HCT116 (cell line): ENCODE measurements at regions not wholly inside any gene's neighbourhood (a gene's known extent, or its start where the extent isn't known, plus 50 kb on each side); places are given as distances from the start of the nearest gene placed in this dataset.

ENCODE experiments used
- ATAC-seq: fragments of 200-7000 bp; cut with Tn5 transposase; 2 replicates; pipeline ENCODE4 v1.9.1; 2020; ENCODE audit warnings: mild to moderate bottlenecking, moderate library complexity
- BruUV-seq: library from RNA; stranded (reverse); fragments of 400-500 nt; replicated peaks from 2 replicates; lab custom pipeline; 2021; lab: Mats Ljungman, UMichigan
- CTCF ChIA-PET: fragments of 300-600 bp; sonication (Branson Sonifier 250); formaldehyde crosslinking; loops from one replicate; lab custom pipeline; 2021; ENCODE audit warnings: antibody characterized with exemption; lab: Charles Lee
- POLR2A ChIA-PET: fragments of 300-600, 350-600 bp; sonication (Branson Sonifier 250); formaldehyde crosslinking; loops from one replicate; lab custom pipeline; 2021; ENCODE audit warnings: antibody characterized with exemption; lab: Charles Lee
- RAD21 ChIA-PET, 2 experiments: fragments of 300-600 bp; sonication (Branson Sonifier 250); formaldehyde crosslinking; loops; one replicate each; lab custom pipeline; 2023; ENCODE audit warnings: low total read pairs in 2 of 2; ENCODE audit not compliant: uncharacterized antibody in 2 of 2, unreplicated experiment in 2 of 2, low non-redundant PET in 1 of 2; lab: Charles Lee
- DNase-seq: peaks from one replicate; pipeline ENCODE4 v3.0.0-alpha.2; 2010; ENCODE audit warnings: low read depth, low spot score
- H2AFZ ChIP-seq: fragments of 200-600 bp; shearing (Covaris generic), sonication (generic); 2 replicates; pipeline ENCODE4 v1.6.1; 2017; ENCODE audit warnings: low read depth, mixed run types, mixed read lengths, antibody characterized with exemption, low read length; ENCODE audit not compliant: poor library complexity, severe bottlenecking
- H3K27ac ChIP-seq: 2 replicates; pipeline ENCODE4 v1.5.1; 2012; ENCODE audit warnings: low read depth, low read length
- H3K27me3 ChIP-seq: fragments of 200-600 bp; sonication (generic); 2 replicates; pipeline ENCODE4 v1.6.1; 2016; ENCODE audit warnings: mixed run types, low read length, mixed read lengths; ENCODE audit not compliant: insufficient read depth
- H3K36me3 ChIP-seq, 2 experiments: fragments of 200-500 bp in 1 of 2; fragments of 200-600 bp in 1 of 2; sonication (Bioruptor generic) in 1 of 2; sonication (generic) in 1 of 2; 2 replicates each; pipeline versions ENCODE4 v1.5.1 to v1.6.1; 2014 to 2016; ENCODE audit warnings: low read length in 2 of 2, inconsistent platforms in 1 of 2, mixed read lengths in 1 of 2, mixed run types in 1 of 2; ENCODE audit not compliant: insufficient read depth in 2 of 2, control insufficient read depth in 1 of 2
- H3K4me1 ChIP-seq, 2 experiments: fragments of 200-600 bp in 1 of 2; sonication (generic) in 1 of 2; 2 replicates each; pipeline versions ENCODE4 v1.5.1 to v1.6.1; 2012 to 2017; ENCODE audit warnings: low read length in 2 of 2, inconsistent platforms in 1 of 2, mild to moderate bottlenecking in 1 of 2, mixed read lengths in 1 of 2, mixed run types in 1 of 2, moderate library complexity in 1 of 2; ENCODE audit not compliant: insufficient read depth in 2 of 2, control insufficient read depth in 1 of 2
- H3K4me2 ChIP-seq: fragments of 200-600 bp; sonication (generic); 2 replicates; pipeline ENCODE4 v1.6.1; 2017; ENCODE audit warnings: mixed run types, low read length, mixed read lengths
- H3K4me3 ChIP-seq, 2 experiments: fragments of 200-600 bp in 1 of 2; sonication (generic) in 1 of 2; replicated peaks in 1 of 2; 2 replicates each; pipeline ENCODE4 v1.5.1; 2011 to 2016; ENCODE audit warnings: low read length in 2 of 2, control low read depth in 1 of 2, low read depth in 1 of 2, mild to moderate bottlenecking in 1 of 2, mixed read lengths in 1 of 2, mixed run types in 1 of 2
- H3K79me2 ChIP-seq: fragments of 200-600 bp; sonication (generic); 2 replicates; pipeline ENCODE4 v1.6.1; 2017; ENCODE audit warnings: mild to moderate bottlenecking, mixed run types, low read length, moderate library complexity, mixed read lengths; ENCODE audit not compliant: insufficient read depth
- H3K9ac ChIP-seq: fragments of 200-600 bp; sonication (generic); 2 replicates; pipeline ENCODE4 v1.6.1; 2016; ENCODE audit warnings: low read length, mixed read lengths
- H3K9me2 ChIP-seq: fragments of 200-600 bp; sonication (generic), shearing (Covaris generic); 2 replicates; pipeline ENCODE4 v1.6.1; 2017; ENCODE audit warnings: mixed run types, mild to moderate bottlenecking, moderate library complexity; ENCODE audit not compliant: insufficient read depth
- H3K9me3 ChIP-seq, 2 experiments: fragments of 200-500 bp in 1 of 2; fragments of 200-600 bp in 1 of 2; sonication (Bioruptor generic) in 1 of 2; sonication (generic) in 1 of 2; 2 replicates each; pipeline ENCODE4 v1.6.1; 2014 to 2017; ENCODE audit warnings: low read length in 2 of 2, mixed read lengths in 2 of 2, inconsistent platforms in 1 of 2, low read depth in 1 of 2, mild to moderate bottlenecking in 1 of 2, mixed run types in 1 of 2, moderate library complexity in 1 of 2; ENCODE audit not compliant: control insufficient read depth in 1 of 2, insufficient read depth in 1 of 2
- H4K20me1 ChIP-seq: fragments of 200-600 bp; sonication (generic), shearing (Covaris generic); 2 replicates; pipeline ENCODE4 v1.6.1; 2017; ENCODE audit warnings: mixed run types, mild to moderate bottlenecking, moderate library complexity; ENCODE audit not compliant: insufficient read depth
- ATF3 ChIP-seq: IDR thresholded peaks from 2 replicates; pipeline ENCODE4 v1.6.1; 2012
- CBX3 ChIP-seq: IDR thresholded peaks from 2 replicates; pipeline ENCODE4 v1.6.1; 2012; ENCODE audit warnings: low read depth
- CEBPB ChIP-seq: IDR thresholded peaks from 2 replicates; pipeline ENCODE4 v1.6.1; 2012; ENCODE audit warnings: low read depth
- ELF1 ChIP-seq: IDR thresholded peaks from 2 replicates; pipeline ENCODE4 v1.6.1; 2012; ENCODE audit warnings: low read depth, borderline replicate concordance
- FOSL1 ChIP-seq: IDR thresholded peaks from 2 replicates; pipeline ENCODE4 v1.6.1; 2012; ENCODE audit warnings: low read depth
- JUND ChIP-seq: IDR thresholded peaks from 2 replicates; pipeline ENCODE4 v1.6.1; 2012
- MAX ChIP-seq: IDR thresholded peaks from 2 replicates; pipeline ENCODE4 v1.6.1; 2012
- POLR2AphosphoS5 ChIP-seq: IDR thresholded peaks from 2 replicates; pipeline ENCODE4 v1.6.1; 2011; ENCODE audit warnings: mild to moderate bottlenecking, low read depth, low read length, moderate library complexity
- REST ChIP-seq: IDR thresholded peaks from 2 replicates; pipeline ENCODE4 v1.6.1; 2012; ENCODE audit warnings: low read depth
- SRF ChIP-seq: IDR thresholded peaks from 2 replicates; pipeline ENCODE4 v1.6.1; 2012; ENCODE audit warnings: low read depth
- TCF7L2 ChIP-seq: IDR thresholded peaks from 2 replicates; pipeline ENCODE4 v1.7.0; 2011; ENCODE audit warnings: borderline replicate concordance, inconsistent platforms; ENCODE audit not compliant: insufficient read depth, insufficient read length; ENCODE audit errors: extremely low read depth
- YY1 ChIP-seq: IDR thresholded peaks from 2 replicates; pipeline ENCODE4 v1.6.1; 2011; ENCODE audit warnings: low read length, low read depth, moderate library complexity, mild to moderate bottlenecking; ENCODE audit not compliant: insufficient replicate concordance; ENCODE audit errors: extremely low read depth
- ZBTB33 ChIP-seq: IDR thresholded peaks from 2 replicates; pipeline ENCODE4 v1.6.1; 2011; ENCODE audit warnings: mild to moderate bottlenecking, low read length, moderate library complexity; ENCODE audit not compliant: insufficient replicate concordance; ENCODE audit errors: extremely low read depth
- ZNF274 ChIP-seq: fragments of 200-500 bp; sonication (Bioruptor generic); IDR thresholded peaks from 2 replicates; pipeline ENCODE4 v1.6.1; 2014; ENCODE audit warnings: mild to moderate bottlenecking, low read depth, low read length, inconsistent platforms
- intact Hi-C: fragments of 100-400 bp; cut with micrococcal nuclease; formaldehyde crosslinking; loops from 2 replicates; pipeline ENCODE4 v1.10.0; 2022

- H3K9me2 ChIP-seq: no peaks in the 10 kb centered on the region
- no peaks in the 10 kb centered on the region for H3K9me3 ChIP-seq
- no peak overlapping the region for H3K4me2 ChIP-seq
- no peak for DNase-seq
- H3K4me1 ChIP-seq: no peaks in the 10 kb centered on the region
- no peaks in the 10 kb centered on the region for H3K79me2 ChIP-seq
- ChIA-PET RAD21 (no interaction called here), POLR2A (no interaction called here), CTCF (no interaction called here)
- intact Hi-C loops: no loop called here
- no peaks in the 10 kb centered on the region for H4K20me1 ChIP-seq
- no peak for ATAC-seq
- no peak overlapping the region for H3K27ac ChIP-seq
- no TSS peak for BruUV-seq
- no peak overlapping the region for H3K4me3 ChIP-seq
- TF ChIP-seq JUND (no peak), POLR2AphosphoS5 (no peak), ATF3 (no peak), YY1 (no peak), REST (no peak), CBX3 (no peak), MAX (no peak), ZNF274 (no peak), CEBPB (no peak), ZBTB33 (no peak), TCF7L2 (no peak), FOSL1 (no peak), ELF1 (no peak), SRF (no peak)
- no peaks in the 10 kb centered on the region for H3K36me3 ChIP-seq
- H3K9ac ChIP-seq: no peak overlapping the region
- peaks cover 27% of the 10 kb centered on the region for H3K27me3 ChIP-seq
- H2AFZ ChIP-seq: no peak overlapping the region
Measured at GRCh38 chr2:137809252-137809651, 155.0 kb upstream of the HNMT start.
